Neural progenitor cell (in vitro differentiated cells): ENCODE measurements at regions not wholly inside any gene's neighbourhood (a gene's known extent, or its start where the extent isn't known, plus 50 kb on each side); places are given as distances from the start of the nearest gene placed in this dataset.
A peak's percentile ranks its signal among the peaks of the same experiment; 100 is the strongest.

Source experiments
- DNase-seq: peaks from one replicate; pipeline ENCODE4 v3.0.0-alpha.2; 2016; ENCODE audit warnings: low spot score
- H2AFZ ChIP-seq: fragments of 200-600 bp; sonication (generic); replicated peaks from 2 replicates; pipeline ENCODE4 v1.6.1; 2016; ENCODE audit warnings: antibody characterized with exemption
- H3F3A ChIP-seq: fragments of 200-600 bp; sonication (generic); 2 replicates; pipeline ENCODE4 v1.6.1; 2016; ENCODE audit warnings: antibody characterized with exemption, low read depth
- H3K27ac ChIP-seq: fragments of 200-600 bp; sonication (generic); 2 replicates; pipeline ENCODE4 v1.5.1; 2016; ENCODE audit warnings: mild to moderate bottlenecking
- H3K27me3 ChIP-seq: fragments of 200-600 bp; sonication (generic); 2 replicates; pipeline ENCODE4 v1.6.1; 2016; ENCODE audit warnings: mild to moderate bottlenecking, moderate library complexity
- H3K36me3 ChIP-seq: fragments of 200-600 bp; sonication (generic); 2 replicates; pipeline ENCODE4 v1.5.1; 2016
- H3K4me1 ChIP-seq: fragments of 200-600 bp; sonication (generic); 2 replicates; pipeline ENCODE4 v1.6.1; 2016; ENCODE audit warnings: mixed run types
- H3K4me2 ChIP-seq: fragments of 200-600 bp; sonication (generic); 2 replicates; pipeline ENCODE4 v1.6.1; 2016
- H3K4me3 ChIP-seq: fragments of 200-600 bp; sonication (generic); 2 replicates; pipeline ENCODE4 v1.5.1; 2016
- H3K79me2 ChIP-seq: fragments of 200-600 bp; sonication (generic); 2 replicates; pipeline ENCODE4 v1.6.1; 2016; ENCODE audit warnings: low read depth
- H3K9ac ChIP-seq: fragments of 200-600 bp; sonication (generic); 2 replicates; pipeline ENCODE4 v1.6.1; 2016
- H3K9me3 ChIP-seq: fragments of 200-600 bp; sonication (generic); 2 replicates; pipeline ENCODE4 v1.5.1; 2016; ENCODE audit warnings: low read depth
- H4K20me1 ChIP-seq: fragments of 200-600 bp; sonication (generic); 2 replicates; pipeline ENCODE4 v1.6.1; 2016; ENCODE audit warnings: low read depth
- H3K27ac Mint-ChIP-seq: 3 replicates; pipeline ENCODE4 v1.8.0; 2021; ENCODE audit warnings: mixed read lengths
- H3K27me3 Mint-ChIP-seq: 2 replicates; pipeline ENCODE4 v1.8.0; 2022; ENCODE audit warnings: low read depth, mild to moderate bottlenecking, inconsistent platforms, moderate library complexity, mixed read lengths; ENCODE audit not compliant: insufficient read depth
- H3K36me3 Mint-ChIP-seq: 3 replicates; pipeline ENCODE4 v1.8.0; 2021; ENCODE audit warnings: mixed read lengths
- H3K4me1 Mint-ChIP-seq: 3 replicates; pipeline ENCODE4 v1.8.0; 2021; ENCODE audit warnings: mixed read lengths
- H3K4me3 Mint-ChIP-seq: 3 replicates; pipeline ENCODE4 v1.8.0; 2021; ENCODE audit warnings: mild to moderate bottlenecking, moderate library complexity, mixed read lengths
- H3K9me3 Mint-ChIP-seq: 3 replicates; pipeline ENCODE4 v1.8.0; 2020; ENCODE audit warnings: mixed read lengths
- CTCF ChIP-seq: fragments of 200-600 bp; sonication (generic); IDR thresholded peaks from 2 replicates; pipeline ENCODE4 v1.5.1; 2017; ENCODE audit warnings: antibody characterized with exemption, mild to moderate bottlenecking
- EZH2 ChIP-seq: fragments of 200-600 bp; sonication (generic); IDR thresholded peaks from 2 replicates; pipeline ENCODE4 v1.6.1; 2017; ENCODE audit warnings: antibody characterized with exemption, mild to moderate bottlenecking, moderate library complexity
- EZH2phosphoT487 ChIP-seq: fragments of 200-600 bp; sonication (generic); IDR thresholded peaks from 2 replicates; pipeline ENCODE4 v1.6.1; 2017; ENCODE audit warnings: antibody characterized with exemption

- H3K27ac Mint-ChIP-seq = no peak overlapping the region
- Histone ChIP-seq H3K4me2 (no peak overlapping the region), H3K27ac (no peak overlapping the region), H3K4me3 (no peak overlapping the region), H3K79me2 (no peaks in the 10 kb centered on the region), H3K36me3 (no peaks in the 10 kb centered on the region), H4K20me1 (no peaks in the 10 kb centered on the region), H2AFZ (no peak overlapping the region), H3K9me3 (no peaks in the 10 kb centered on the region), H3K27me3 (no peaks in the 10 kb centered on the region), H3K4me1 (no peaks in the 10 kb centered on the region), H3F3A (no peaks in the 10 kb centered on the region), H3K9ac (no peak overlapping the region)
- H3K36me3 Mint-ChIP-seq = no peaks in the 10 kb centered on the region
- H3K9me3 Mint-ChIP-seq = no peaks in the 10 kb centered on the region
- TF ChIP-seq EZH2phosphoT487 = no peak
- TF ChIP-seq EZH2 = no peak
- no peak for TF ChIP-seq CTCF
- H3K4me3 Mint-ChIP-seq = no peak overlapping the region
- H3K27me3 Mint-ChIP-seq = peaks cover 13% of the 10 kb centered on the region
- DNase-seq = no peak
- H3K4me1 Mint-ChIP-seq = peaks cover 25% of the 10 kb centered on the region
These were observed 123.6 kb upstream of the PTPN1 start for GRCh38 chr20:50386641-50386960.

DNA sequence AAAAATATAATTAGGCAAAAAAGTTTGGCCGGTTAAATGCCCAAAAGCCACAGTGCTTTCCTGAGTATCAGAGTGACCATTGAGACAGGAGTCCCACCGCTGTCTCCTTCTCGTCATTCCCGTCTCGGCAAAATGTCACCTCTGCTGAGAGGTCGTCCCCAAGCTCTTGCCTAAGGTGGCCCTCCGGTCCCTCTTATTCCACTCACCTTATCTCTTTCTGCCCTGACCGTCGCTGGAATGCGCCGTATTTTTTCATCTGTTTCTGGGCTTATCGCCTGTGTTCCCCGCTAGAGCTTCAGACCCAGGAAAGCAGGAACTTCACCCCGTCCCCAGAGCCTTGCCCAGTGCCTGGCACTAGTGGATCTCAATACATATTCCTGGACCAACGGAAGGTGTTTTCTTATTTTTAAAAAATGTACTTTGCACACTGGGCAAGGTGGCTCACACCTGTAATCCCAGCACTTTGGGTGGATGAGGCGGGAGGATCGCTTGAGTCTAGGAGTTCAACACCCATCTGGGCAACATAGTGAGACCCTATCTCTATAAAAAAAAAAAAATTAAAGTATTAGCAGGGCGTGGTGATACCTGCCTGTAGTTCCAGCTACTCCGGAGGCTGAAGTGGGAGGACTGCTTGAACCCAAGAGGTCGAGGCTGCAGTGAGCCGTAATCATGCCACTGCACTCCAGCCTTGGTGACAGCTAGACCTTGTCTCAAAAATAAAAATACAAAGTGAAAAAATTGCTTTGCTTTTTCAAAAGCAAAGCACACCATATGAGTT is 122.8 kb upstream of the PTPN1 start:
- Histone ChIP-seq H2AFZ (no peak overlapping the region), H3K4me1 (no peaks in the 10 kb centered on the region), H3K9ac (no peak overlapping the region), H3K4me2 (no peak overlapping the region), H3K4me3 (no peak overlapping the region), H3K36me3 (no peaks in the 10 kb centered on the region), H4K20me1 (no peaks in the 10 kb centered on the region), H3K9me3 (no peaks in the 10 kb centered on the region), H3K27ac (no peak overlapping the region), H3K79me2 (no peaks in the 10 kb centered on the region), H3F3A (no peaks in the 10 kb centered on the region), H3K27me3 (no peaks in the 10 kb centered on the region)
- no peaks in the 10 kb centered on the region for H3K36me3 Mint-ChIP-seq
- peaks cover 14% of the 10 kb centered on the region for H3K27me3 Mint-ChIP-seq
- peaks cover 25% of the 10 kb centered on the region for H3K4me1 Mint-ChIP-seq
- H3K9me3 Mint-ChIP-seq = no peaks in the 10 kb centered on the region
- TF ChIP-seq EZH2 (no peak), CTCF (no peak), EZH2phosphoT487 (no peak)
- no peak overlapping the region for H3K4me3 Mint-ChIP-seq
- DNase-seq = no peak
- H3K27ac Mint-ChIP-seq = peak overlapping the region; percentile 68

DNA sequence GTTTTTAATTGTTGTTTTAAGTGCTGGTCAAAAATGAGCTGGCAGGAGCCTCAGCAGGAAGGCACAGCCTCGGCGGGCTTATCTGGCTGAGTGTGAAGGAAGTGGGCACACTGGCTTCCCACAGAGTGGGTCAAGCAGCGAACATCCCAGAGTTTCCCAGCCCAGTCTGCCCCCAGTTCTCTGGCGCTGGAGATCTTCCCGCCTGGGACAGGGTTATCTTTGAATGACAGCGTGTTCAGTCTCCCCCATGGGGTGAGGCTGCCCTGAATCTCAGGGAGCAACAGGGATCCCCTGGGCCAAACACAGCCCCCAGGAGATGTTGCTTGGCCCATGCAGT is 122.2 kb upstream of the PTPN1 start:
- no peak for DNase-seq
- Histone ChIP-seq H3K4me2 (no peak overlapping the region), H3K79me2 (no peaks in the 10 kb centered on the region), H3K9me3 (no peaks in the 10 kb centered on the region), H3K4me3 (no peak overlapping the region), H3K4me1 (no peaks in the 10 kb centered on the region), H3K9ac (no peak overlapping the region), H3K36me3 (no peaks in the 10 kb centered on the region), H4K20me1 (no peaks in the 10 kb centered on the region), H3K27me3 (no peaks in the 10 kb centered on the region), H3F3A (no peaks in the 10 kb centered on the region), H3K27ac (no peak overlapping the region), H2AFZ (no peak overlapping the region)
- peaks cover 14% of the 10 kb centered on the region for H3K27me3 Mint-ChIP-seq
- TF ChIP-seq EZH2phosphoT487 (no peak), CTCF (no peak), EZH2 (no peak)
- H3K4me3 Mint-ChIP-seq = no peak overlapping the region
- H3K4me1 Mint-ChIP-seq = peaks cover 25% of the 10 kb centered on the region
- no peaks in the 10 kb centered on the region for H3K9me3 Mint-ChIP-seq
- H3K27ac Mint-ChIP-seq = no peak overlapping the region
- H3K36me3 Mint-ChIP-seq = no peaks in the 10 kb centered on the region
